Right lobe of liver (tissue), 6 donors: ENCODE measurements at regions not wholly inside any gene's neighbourhood (a gene's known extent, or its start where the extent isn't known, plus 50 kb on each side); places are given as distances from the start of the nearest gene placed in this dataset.

Source experiments
- ATAC-seq, 4 donors: fragments of 200-7000 bp; cut with Tn5 transposase; one replicate each; pipeline ENCODE4 v1.9.1; 2020; ENCODE audit warnings: mild to moderate bottlenecking in 4 of 4, moderate library complexity in 4 of 4
- DNase-seq, 3 donors: peaks; one replicate each; pipeline ENCODE4 v3.0.0-alpha.2; 2020
- H3K27ac ChIP-seq, 3 donors: fragments of 200-600 bp; one replicate each; pipeline ENCODE4 v1.8.0; 2022
- H3K27me3 ChIP-seq, 2 donors: fragments of 200-600 bp; one replicate each; pipeline ENCODE4 v1.8.0; 2022
- H3K36me3 ChIP-seq, 4 donors: fragments of 200-600 bp; sonication (generic) in 1 of 4; one replicate each; pipeline versions ENCODE4 v1.5.1 to v1.8.0; 2017 to 2022; ENCODE audit warnings: control low read depth in 1 of 4
- H3K4me1 ChIP-seq, 4 donors: fragments of 200-600 bp; sonication (generic) in 1 of 4; one replicate each; pipeline versions ENCODE4 v1.5.1 to v1.8.0; 2017 to 2022; ENCODE audit warnings: control low read depth in 1 of 4
- H3K4me3 ChIP-seq, 3 donors: fragments of 200-600 bp; one replicate each; pipeline ENCODE4 v1.8.0; 2022
- H3K9me3 ChIP-seq, 4 donors: fragments of 200-600 bp; sonication (generic) in 1 of 4; one replicate each; pipeline versions ENCODE4 v1.5.1 to v1.8.0; 2017 to 2022; ENCODE audit warnings: control low read depth in 1 of 4
- POLR2A ChIP-seq: fragments of 450-650 bp; IDR thresholded peaks from one replicate; pipeline ENCODE4 v1.6.1; 2017; ENCODE audit warnings: antibody characterized with exemption, mild to moderate bottlenecking
- WGBS: methylation state at CpG from one replicate; pipeline ENCODE4 v1.1.6; 2018; ENCODE audit warnings: low coverage, low lambda C conversion rate; ENCODE audit not compliant: insufficient coverage; ENCODE audit errors: missing lambda C conversion rate; 5-methylcytosine and 5-hydroxymethylcytosine counted together
- intact Hi-C, 2 donors: fragments of 100-400 bp; cut with DNase I; formaldehyde crosslinking; loops; one replicate each; pipeline versions ENCODE4 v1.11.2 to v1.14.1; 2022
- TF ChIP-seq, protein P1 (sequence below), 4 donors: fragments of 200-600 bp in 3 of 4; fragments of 450-650 bp in 1 of 4; IDR thresholded peaks; one replicate each; pipeline versions ENCODE4 v1.5.1 to v1.8.0; 2016 to 2022; ENCODE audit warnings: antibody characterized with exemption in 4 of 4, mild to moderate bottlenecking in 2 of 4
- donor health status: DM: no; HTN: yes; CAD: no.
- donor health status: DM: no; HTN: no; CAD: no.
- donor health status: DM: no; HTN: no; CAD: no.
- donor health status: DM: no; HTN: yes; CAD: no.
- donor health status: DM: no; HTN: yes; CAD: no.

DNA sequence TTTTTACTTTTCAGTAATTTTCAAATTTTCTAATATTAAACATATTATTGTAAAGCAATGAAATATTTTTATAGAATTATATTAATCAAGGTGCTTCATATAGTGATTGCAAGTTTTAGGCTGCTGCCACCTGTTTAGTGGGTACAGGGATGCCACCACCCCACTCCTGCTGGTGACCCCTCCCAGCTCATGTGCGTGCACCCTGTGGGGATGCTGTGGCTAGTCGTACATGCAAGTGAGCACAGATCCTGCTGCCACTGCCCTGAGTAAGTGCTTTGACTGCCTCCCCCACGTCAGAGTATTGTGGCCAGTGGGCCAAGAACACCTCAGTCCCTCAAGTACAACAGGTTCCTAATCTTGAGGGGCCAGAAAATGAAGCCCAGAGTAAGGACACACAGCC lies 320.1 kb upstream of the DDI1 start:
- DNase-seq (peak in 1 of 3 donors; percentile 32), ATAC-seq (no peak)
- Histone ChIP-seq H3K36me3 (no peaks in the 10 kb centered on the region), H3K4me1 (no peaks in the 10 kb centered on the region), H3K27ac (no peak overlapping the region), H3K4me3 (no peak overlapping the region), H3K9me3 (no peaks in the 10 kb centered on the region), H3K27me3 (no peaks in the 10 kb centered on the region)
- 29% methylated on average over 3 of the region's 3 CpGs for WGBS
- intact Hi-C loops: no loop called here
- TF ChIP-seq, protein P1, sequence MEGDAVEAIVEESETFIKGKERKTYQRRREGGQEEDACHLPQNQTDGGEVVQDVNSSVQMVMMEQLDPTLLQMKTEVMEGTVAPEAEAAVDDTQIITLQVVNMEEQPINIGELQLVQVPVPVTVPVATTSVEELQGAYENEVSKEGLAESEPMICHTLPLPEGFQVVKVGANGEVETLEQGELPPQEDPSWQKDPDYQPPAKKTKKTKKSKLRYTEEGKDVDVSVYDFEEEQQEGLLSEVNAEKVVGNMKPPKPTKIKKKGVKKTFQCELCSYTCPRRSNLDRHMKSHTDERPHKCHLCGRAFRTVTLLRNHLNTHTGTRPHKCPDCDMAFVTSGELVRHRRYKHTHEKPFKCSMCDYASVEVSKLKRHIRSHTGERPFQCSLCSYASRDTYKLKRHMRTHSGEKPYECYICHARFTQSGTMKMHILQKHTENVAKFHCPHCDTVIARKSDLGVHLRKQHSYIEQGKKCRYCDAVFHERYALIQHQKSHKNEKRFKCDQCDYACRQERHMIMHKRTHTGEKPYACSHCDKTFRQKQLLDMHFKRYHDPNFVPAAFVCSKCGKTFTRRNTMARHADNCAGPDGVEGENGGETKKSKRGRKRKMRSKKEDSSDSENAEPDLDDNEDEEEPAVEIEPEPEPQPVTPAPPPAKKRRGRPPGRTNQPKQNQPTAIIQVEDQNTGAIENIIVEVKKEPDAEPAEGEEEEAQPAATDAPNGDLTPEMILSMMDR (IDR thresholded peaks at IDR 0.05): no peak
- no peak for TF ChIP-seq POLR2A

DNA sequence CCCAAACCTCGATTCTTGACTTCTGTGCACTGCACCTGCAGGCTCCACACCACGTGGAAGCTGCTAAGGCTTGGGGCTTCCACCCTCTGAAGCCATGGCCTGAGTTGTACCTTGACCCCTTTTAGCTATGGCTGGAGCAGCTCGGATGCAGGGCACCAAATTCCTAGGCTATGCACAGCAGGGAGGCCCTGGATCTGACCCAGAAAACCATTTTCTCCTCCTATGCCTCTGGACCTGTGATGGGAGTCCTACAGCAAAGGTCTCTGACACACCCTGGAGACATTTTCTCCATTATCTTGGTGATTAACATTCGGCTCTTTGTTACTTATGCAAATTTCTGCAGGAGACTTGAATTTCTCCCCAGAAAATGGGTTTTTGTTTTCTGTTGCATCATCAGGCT lies 309.2 kb upstream of the DDI1 start:
- H3K9me3 ChIP-seq: no peaks in the 10 kb centered on the region
- 42% methylated on average over 3 of the region's 4 CpGs for WGBS
- H3K27ac ChIP-seq: no peak overlapping the region
- ATAC-seq (no peak), DNase-seq (no peak)
- no peaks in the 10 kb centered on the region for H3K27me3 ChIP-seq
- TF ChIP-seq, protein P1 (IDR thresholded peaks at IDR 0.05): no peak
- no peak for TF ChIP-seq POLR2A
- no peak overlapping the region for H3K4me3 ChIP-seq
- H3K4me1 ChIP-seq: no peaks in the 10 kb centered on the region
- intact Hi-C loops: no loop called here
- H3K36me3 ChIP-seq: no peaks in the 10 kb centered on the region

DNA sequence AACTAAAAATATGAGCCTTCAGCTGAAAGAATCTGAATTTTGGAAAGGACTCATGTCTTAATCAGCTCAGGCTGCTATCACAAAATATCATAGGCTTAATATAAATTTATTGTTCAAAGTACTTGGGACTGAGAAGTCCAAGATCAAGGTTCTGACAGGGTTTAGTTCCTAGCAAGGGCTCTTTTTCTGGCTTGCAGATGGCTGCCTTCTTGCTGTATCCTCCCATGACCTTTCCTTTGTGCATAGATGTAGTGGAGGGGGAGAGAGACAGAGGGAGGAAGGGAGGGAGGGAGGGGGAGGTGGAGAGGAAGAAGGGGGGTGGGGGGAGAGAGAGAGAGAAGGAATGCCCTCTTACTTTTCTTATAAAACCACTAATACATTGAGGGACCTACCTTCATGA lies 306.8 kb upstream of the DDI1 start:
- H3K4me1 ChIP-seq: no peaks in the 10 kb centered on the region
- H3K9me3 ChIP-seq: no peaks in the 10 kb centered on the region
- TF ChIP-seq, protein P1 (IDR thresholded peaks at IDR 0.05): no peak
- TF ChIP-seq POLR2A: no peak
- H3K4me3 ChIP-seq: no peak overlapping the region
- H3K27ac ChIP-seq: no peak overlapping the region
- H3K27me3 ChIP-seq: no peaks in the 10 kb centered on the region
- ATAC-seq (no peak), DNase-seq (no peak)
- intact Hi-C loops: no loop called here
- H3K36me3 ChIP-seq: no peaks in the 10 kb centered on the region

DNA sequence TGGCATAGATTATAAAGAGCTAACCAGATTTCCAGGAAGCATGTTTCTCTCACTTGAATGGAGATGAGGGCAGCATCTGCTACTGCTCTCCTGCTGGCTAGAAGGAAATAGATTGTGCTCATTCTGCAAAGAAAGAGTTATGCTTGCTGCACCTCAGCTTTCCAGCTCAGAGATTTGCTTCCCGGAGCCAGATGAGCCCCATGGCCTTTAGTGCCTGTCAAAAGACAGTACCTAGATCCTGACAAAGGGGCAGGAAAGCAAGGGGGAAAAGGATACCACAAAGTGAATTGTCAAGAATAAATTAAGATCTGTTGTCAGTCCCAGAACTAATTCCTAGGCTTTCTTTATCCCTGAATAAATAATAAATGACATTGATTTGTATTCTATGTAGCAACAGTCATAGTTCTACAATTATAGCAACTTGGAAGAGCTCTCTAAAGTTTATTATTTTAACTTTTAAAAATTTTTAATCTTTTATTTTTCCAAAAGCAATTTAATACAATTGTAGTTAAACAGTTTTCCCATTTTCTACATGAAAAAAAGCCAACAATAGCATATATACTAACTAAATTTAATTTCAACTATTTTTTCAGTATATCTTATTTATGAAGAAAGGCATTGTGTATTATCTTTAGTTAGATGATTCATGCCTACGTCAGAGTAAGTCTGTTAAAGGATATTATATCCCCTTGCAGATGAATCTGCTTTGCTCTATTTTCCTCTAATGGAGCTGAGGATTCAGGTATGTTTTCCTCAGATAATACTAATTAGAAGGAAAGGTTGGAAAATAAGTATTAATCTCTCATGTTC lies 306.1 kb upstream of the DDI1 start:
- ATAC-seq: no peak
- Histone ChIP-seq H3K4me3 (no peak overlapping the region), H3K27ac (no peak overlapping the region), H3K4me1 (no peaks in the 10 kb centered on the region), H3K9me3 (no peaks in the 10 kb centered on the region), H3K27me3 (no peaks in the 10 kb centered on the region), H3K36me3 (no peaks in the 10 kb centered on the region)
- DNase-seq: no peak
- 12% methylated on average over 2 of the region's 2 CpGs for WGBS
- intact Hi-C loops: no loop called here
- TF ChIP-seq, protein P1 (IDR thresholded peaks at IDR 0.05): no peak
- no peak for TF ChIP-seq POLR2A
